ENCODE measurements at regions not wholly inside any gene's neighbourhood (a gene's known extent, or its start where the extent isn't known, plus 50 kb on each side); places are given as distances from the start of the nearest gene placed in this dataset.
A peak's percentile ranks its signal among the peaks of the same experiment; 100 is the strongest.

- TF ChIP-seq POLR2H (tag; IDR thresholded peaks at IDR 0.05; ENCODE audit: low read depth) (no peak), CEBPG (CRISPR knock-in tag; IDR thresholded peaks at IDR 0.05) (no peak), CEBPG (tag; conservative IDR thresholded peaks at IDR 0.05 in 1 of 2, IDR thresholded peaks at IDR 0.05 in 1 of 2) (peak in 1 of 2 experiments; percentile 32; a peak in 2 of 4 replicates), MCM7 (IDR thresholded peaks at IDR 0.05) (no peak), CREB3L1 (IDR thresholded peaks at IDR 0.05; ENCODE audit: borderline replicate concordance, low read depth) (no peak), ZNF311 (CRISPR knock-in tag; IDR thresholded peaks at IDR 0.05) (peak; percentile 63; the same call in 1 of the 2 replicates), ZBTB7A (IDR thresholded peaks at IDR 0.05; ENCODE audit: borderline replicate concordance, control insufficient read depth, low read depth, low read length) (no peak), SIN3A (IDR thresholded peaks at IDR 0.05; ENCODE audit: borderline replicate concordance in 2 of 2, control insufficient read depth in 1 of 2, low read depth in 2 of 2, low read length in 2 of 2) (no peak), ZNF395 (CRISPR knock-in tag; IDR thresholded peaks at IDR 0.05) (peak; percentile 67; the same call in 1 of the 2 replicates), ATF4 (CRISPR knock-in tag; IDR thresholded peaks at IDR 0.05) (peak; percentile 77), FOSL1 (tag; conservative IDR thresholded peaks at IDR 0.05) (peak; percentile 51; the same call in 1 of the 2 replicates), ZHX1 (conservative IDR thresholded peaks at IDR 0.05; ENCODE audit: low read length) (no peak), NR3C1 (CRISPR knock-in tag; IDR thresholded peaks at IDR 0.05) (no peak), HNRNPL (IDR thresholded peaks at IDR 0.05; ENCODE audit: low read depth, low read length) (no peak), ZC3H8 (IDR thresholded peaks at IDR 0.05) (no peak), MIER1 (IDR thresholded peaks at IDR 0.05; ENCODE audit: low read depth) (no peak), ZNF175 (CRISPR knock-in tag; IDR thresholded peaks at IDR 0.05; ENCODE audit: low read depth) (peak; percentile 94), RHOXF2B (CRISPR knock-in tag; conservative IDR thresholded peaks at IDR 0.05) (no peak), MLX (CRISPR knock-in tag; conservative IDR thresholded peaks at IDR 0.05) (no peak), ZNF778 (CRISPR knock-in tag; IDR thresholded peaks at IDR 0.05) (no peak), SAP30 (IDR thresholded peaks at IDR 0.05; ENCODE audit: borderline replicate concordance, insufficient read depth, low read depth, low read length, poor library complexity, severe bottlenecking) (no peak)
Observed at GRCh38 chr9:82810915-82811314, 252.0 kb downstream of the RASEF start (continued).

All from K562 (cell line).